Panc1 (cell line): ENCODE measurements at regions not wholly inside any gene's neighbourhood (a gene's known extent, or its start where the extent isn't known, plus 50 kb on each side); places are given as distances from the start of the nearest gene placed in this dataset.

ENCODE experiments used
- POLR2AphosphoS5 ChIP-seq: IDR thresholded peaks from 2 replicates; pipeline ENCODE4 v1.6.1; 2012; ENCODE audit warnings: mild to moderate bottlenecking, low read depth, low read length, moderate library complexity
- SIN3A ChIP-seq: IDR thresholded peaks from 2 replicates; pipeline ENCODE4 v1.6.1; 2012; ENCODE audit warnings: low read depth, mild to moderate bottlenecking, low read length, moderate library complexity, borderline replicate concordance; ENCODE audit not compliant: insufficient read depth
- TCF7L2 ChIP-seq: IDR thresholded peaks from 2 replicates; pipeline ENCODE4 v1.6.1; 2011; ENCODE audit warnings: mild to moderate bottlenecking, low read depth, low read length, inconsistent platforms
- TF ChIP-seq, protein P1 (sequence below): fragments of 450-650 bp; IDR thresholded peaks from 2 replicates; pipeline ENCODE4 v1.5.1; 2017; ENCODE audit warnings: mild to moderate bottlenecking
- TF ChIP-seq, protein P2 (sequence below), 2 experiments: IDR thresholded peaks; 2 replicates each; pipeline ENCODE4 v1.6.1; 2011 to 2012; ENCODE audit warnings: low read depth in 2 of 2, control low read depth in 1 of 2, low read length in 1 of 2, mild to moderate bottlenecking in 1 of 2, moderate library complexity in 1 of 2; ENCODE audit not compliant: insufficient read depth in 1 of 2

DNA sequence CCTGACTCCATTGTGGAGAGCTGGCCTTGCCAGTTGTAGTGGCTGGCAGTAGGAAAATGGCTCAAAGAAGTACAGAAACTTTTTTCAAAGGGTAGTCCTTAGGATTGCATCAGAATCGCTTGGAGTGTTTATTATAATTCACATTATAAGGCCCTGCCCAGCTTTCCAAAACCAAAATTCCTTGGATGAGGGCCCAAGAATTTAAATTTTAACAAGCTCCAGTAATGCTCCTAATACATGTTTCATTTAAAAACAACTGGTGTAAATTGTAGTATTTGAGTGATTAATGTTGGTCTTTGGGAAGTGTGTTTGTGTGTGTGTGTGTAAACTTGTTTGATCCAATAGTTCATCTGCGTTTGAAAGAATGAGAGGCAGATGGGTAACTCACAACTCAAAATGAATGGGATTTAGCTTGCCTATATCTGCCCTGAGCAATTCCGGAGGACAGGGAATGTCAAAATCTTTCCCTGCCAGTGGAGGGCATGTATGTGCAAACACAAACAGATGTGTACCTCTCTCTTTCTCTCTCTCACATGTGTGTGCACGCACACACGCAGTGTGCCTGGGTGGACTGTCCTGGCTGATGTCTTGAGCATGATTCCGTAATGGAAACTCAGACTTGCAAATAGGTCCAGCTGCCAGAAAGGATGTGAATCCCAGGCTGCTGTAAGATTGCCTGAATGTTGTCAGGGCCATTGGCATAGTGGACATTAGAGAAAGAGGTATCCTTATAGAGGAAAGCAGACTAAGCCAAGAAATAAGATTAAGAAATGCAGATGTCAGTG lies 293.1 kb downstream of the LMX1A start:
- TF ChIP-seq, protein P1, sequence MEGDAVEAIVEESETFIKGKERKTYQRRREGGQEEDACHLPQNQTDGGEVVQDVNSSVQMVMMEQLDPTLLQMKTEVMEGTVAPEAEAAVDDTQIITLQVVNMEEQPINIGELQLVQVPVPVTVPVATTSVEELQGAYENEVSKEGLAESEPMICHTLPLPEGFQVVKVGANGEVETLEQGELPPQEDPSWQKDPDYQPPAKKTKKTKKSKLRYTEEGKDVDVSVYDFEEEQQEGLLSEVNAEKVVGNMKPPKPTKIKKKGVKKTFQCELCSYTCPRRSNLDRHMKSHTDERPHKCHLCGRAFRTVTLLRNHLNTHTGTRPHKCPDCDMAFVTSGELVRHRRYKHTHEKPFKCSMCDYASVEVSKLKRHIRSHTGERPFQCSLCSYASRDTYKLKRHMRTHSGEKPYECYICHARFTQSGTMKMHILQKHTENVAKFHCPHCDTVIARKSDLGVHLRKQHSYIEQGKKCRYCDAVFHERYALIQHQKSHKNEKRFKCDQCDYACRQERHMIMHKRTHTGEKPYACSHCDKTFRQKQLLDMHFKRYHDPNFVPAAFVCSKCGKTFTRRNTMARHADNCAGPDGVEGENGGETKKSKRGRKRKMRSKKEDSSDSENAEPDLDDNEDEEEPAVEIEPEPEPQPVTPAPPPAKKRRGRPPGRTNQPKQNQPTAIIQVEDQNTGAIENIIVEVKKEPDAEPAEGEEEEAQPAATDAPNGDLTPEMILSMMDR = no peak
- TF ChIP-seq TCF7L2 = no peak
- TF ChIP-seq, protein P2, sequence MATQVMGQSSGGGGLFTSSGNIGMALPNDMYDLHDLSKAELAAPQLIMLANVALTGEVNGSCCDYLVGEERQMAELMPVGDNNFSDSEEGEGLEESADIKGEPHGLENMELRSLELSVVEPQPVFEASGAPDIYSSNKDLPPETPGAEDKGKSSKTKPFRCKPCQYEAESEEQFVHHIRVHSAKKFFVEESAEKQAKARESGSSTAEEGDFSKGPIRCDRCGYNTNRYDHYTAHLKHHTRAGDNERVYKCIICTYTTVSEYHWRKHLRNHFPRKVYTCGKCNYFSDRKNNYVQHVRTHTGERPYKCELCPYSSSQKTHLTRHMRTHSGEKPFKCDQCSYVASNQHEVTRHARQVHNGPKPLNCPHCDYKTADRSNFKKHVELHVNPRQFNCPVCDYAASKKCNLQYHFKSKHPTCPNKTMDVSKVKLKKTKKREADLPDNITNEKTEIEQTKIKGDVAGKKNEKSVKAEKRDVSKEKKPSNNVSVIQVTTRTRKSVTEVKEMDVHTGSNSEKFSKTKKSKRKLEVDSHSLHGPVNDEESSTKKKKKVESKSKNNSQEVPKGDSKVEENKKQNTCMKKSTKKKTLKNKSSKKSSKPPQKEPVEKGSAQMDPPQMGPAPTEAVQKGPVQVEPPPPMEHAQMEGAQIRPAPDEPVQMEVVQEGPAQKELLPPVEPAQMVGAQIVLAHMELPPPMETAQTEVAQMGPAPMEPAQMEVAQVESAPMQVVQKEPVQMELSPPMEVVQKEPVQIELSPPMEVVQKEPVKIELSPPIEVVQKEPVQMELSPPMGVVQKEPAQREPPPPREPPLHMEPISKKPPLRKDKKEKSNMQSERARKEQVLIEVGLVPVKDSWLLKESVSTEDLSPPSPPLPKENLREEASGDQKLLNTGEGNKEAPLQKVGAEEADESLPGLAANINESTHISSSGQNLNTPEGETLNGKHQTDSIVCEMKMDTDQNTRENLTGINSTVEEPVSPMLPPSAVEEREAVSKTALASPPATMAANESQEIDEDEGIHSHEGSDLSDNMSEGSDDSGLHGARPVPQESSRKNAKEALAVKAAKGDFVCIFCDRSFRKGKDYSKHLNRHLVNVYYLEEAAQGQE (IDR thresholded peaks at IDR 0.05; ENCODE audit: insufficient read depth in 1 of 2, low read depth in 2 of 2, low read length in 1 of 2) = no peak
- TF ChIP-seq POLR2AphosphoS5 = no peak
- TF ChIP-seq SIN3A = no peak
